Stimulated activated memory B cell treated with anti-CD40 and anti-IgM and Interleukin-4, amounts not matched to agents 10 μg/mL and 1 μg/mL and 100 μg/mL, for 72 hours (primary cell): ENCODE measurements at regions not wholly inside any gene's neighbourhood (a gene's known extent, or its start where the extent isn't known, plus 50 kb on each side); places are given as distances from the start of the nearest gene placed in this dataset.

ENCODE experiments used
- ATAC-seq: fragments of 150-1000 bp; cut with Tn5 transposase; 2 replicates; pipeline ENCODE4 v1.10.0; 2021
- H3K27ac Mint-ChIP-seq: one replicate; pipeline ENCODE4 v1.8.0; 2022; ENCODE audit warnings: mild to moderate bottlenecking, mixed read lengths
- H3K27me3 Mint-ChIP-seq: one replicate; pipeline ENCODE4 v1.8.0; 2022; ENCODE audit warnings: mixed read lengths
- H3K36me3 Mint-ChIP-seq: one replicate; pipeline ENCODE4 v1.8.0; 2022; ENCODE audit warnings: mixed read lengths
- H3K4me1 Mint-ChIP-seq: one replicate; pipeline ENCODE4 v1.8.0; 2022; ENCODE audit warnings: mixed read lengths
- H3K4me3 Mint-ChIP-seq: one replicate; pipeline ENCODE4 v1.8.0; 2022; ENCODE audit warnings: mild to moderate bottlenecking, moderate library complexity, mixed read lengths
- H3K9me3 Mint-ChIP-seq: one replicate; pipeline ENCODE4 v1.8.0; 2022; ENCODE audit warnings: mixed read lengths

DNA sequence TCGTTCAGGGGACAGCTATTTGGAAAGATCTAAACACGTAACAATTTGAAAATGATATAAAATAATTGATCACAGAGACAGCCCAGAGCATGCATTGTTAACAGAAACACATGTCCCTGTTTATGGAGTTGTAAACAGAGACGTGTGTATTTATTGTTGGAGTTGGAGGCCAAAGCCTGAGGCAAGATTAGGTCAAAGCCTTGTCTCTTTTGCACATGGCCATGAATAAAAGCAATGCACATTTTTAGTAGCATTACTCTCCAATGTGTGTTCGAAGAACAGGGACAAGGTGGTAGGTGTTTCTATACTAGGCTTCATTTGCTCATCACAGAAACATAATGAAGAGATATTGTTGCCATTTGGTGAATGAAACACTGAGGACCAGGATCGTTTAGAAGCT lies 841.5 kb upstream of the FANCL start:
- H3K9me3 Mint-ChIP-seq, result no peaks in the 10 kb centered on the region
- H3K36me3 Mint-ChIP-seq, result no peaks in the 10 kb centered on the region
- H3K4me3 Mint-ChIP-seq, result no peak overlapping the region
- H3K27me3 Mint-ChIP-seq, result no peaks in the 10 kb centered on the region
- H3K4me1 Mint-ChIP-seq, result no peaks in the 10 kb centered on the region
- no peak overlapping the region for H3K27ac Mint-ChIP-seq
- ATAC-seq, result no peak

DNA sequence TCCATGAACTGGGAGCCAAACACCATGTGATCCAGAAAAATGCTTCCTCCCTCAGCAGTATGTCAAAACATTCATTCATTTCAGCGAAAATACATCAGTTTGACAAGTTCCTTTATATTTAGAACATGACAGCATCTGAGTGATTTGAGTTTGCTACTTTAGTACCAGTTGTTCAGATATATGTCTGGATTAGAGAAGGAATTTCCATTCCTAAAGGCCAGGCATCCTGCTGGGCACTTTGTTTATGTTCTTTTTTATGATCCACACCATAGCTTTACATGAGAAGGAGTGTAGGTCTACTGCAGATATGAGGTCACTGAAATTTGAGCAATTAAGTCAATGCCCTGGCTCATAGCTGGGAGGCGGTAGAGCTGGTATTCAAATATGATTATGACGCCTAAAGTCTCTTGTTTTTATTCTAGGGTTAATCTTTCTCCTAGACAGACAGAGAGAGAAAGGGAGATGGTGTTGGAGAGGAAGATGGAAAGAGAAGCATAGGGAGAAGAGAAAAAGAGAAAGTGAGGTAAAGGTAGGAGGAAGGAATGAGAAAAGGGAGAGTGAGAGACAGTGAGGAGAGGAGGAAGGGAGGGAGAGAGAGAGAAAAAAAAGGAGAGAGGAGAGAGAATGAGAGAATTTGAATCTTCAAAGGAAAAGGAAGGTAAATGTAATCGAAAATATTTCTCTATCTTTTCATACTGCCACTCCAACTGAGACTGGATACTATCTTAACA lies 839.5 kb upstream of the FANCL start:
- Mint-ChIP-seq H3K36me3 (no peaks in the 10 kb centered on the region), H3K4me1 (no peaks in the 10 kb centered on the region), H3K9me3 (no peaks in the 10 kb centered on the region), H3K27ac (no peak overlapping the region), H3K4me3 (no peak overlapping the region), H3K27me3 (no peaks in the 10 kb centered on the region)
- ATAC-seq, result no peak

DNA sequence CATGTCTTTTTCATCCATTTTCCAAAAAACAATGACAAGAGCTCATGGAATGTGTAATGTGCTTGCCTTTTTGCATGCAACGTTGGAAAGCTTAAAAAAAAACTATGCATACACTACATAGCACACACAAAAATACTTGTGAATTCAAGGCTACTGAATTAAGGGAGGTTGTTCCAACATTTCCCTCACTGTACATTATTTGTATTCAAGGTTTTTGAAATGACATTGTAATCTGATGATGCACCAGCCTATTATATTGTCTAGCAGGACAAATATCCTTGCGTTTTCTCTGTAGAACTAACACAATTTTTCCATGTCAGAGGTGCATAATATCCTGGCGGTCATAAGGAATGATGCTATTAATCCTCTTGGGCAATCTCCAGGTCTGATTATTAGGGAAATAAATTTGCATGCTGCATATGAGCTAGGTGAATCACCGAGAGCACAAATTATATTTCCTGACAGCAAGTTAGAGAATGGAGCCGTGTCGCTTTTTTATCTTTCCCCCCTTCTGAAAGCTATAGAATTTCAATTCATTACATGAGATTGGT lies 836.9 kb upstream of the FANCL start:
- no peaks in the 10 kb centered on the region for H3K9me3 Mint-ChIP-seq
- no peaks in the 10 kb centered on the region for H3K4me1 Mint-ChIP-seq
- ATAC-seq, result no peak
- H3K27ac Mint-ChIP-seq, result no peak overlapping the region
- no peaks in the 10 kb centered on the region for H3K36me3 Mint-ChIP-seq
- no peak overlapping the region for H3K4me3 Mint-ChIP-seq
- H3K27me3 Mint-ChIP-seq, result no peaks in the 10 kb centered on the region

DNA sequence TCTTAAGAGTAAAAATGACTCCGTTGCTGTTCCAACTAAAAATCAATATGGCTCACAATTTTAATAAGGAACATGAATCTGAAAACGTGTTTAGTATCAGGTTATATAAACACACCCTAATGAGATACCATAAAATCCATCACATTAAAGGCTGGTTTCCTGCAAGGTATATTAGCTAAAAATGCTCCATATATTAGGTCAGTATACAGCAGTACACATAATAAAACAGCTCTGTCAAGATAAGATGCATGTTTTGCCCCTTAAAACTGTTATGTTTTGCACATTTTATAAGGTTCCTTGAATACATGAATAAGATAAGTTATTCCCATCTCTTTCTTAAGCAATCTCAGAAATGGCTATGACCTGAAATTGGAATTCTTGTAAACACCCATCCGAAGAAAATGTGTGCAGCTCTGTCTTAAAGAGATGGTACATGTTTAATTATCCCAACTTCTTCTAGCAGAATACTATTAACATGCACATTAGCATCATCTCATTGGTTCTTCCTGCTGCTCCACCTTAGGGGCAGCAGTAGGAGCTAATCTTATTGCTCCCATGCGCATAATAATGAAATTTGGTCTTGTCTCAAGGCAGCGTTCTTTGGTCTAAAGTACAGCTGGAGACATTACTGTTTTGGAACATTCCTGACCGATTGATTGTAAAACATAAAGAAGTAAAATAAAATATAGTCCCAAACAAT lies 836.1 kb upstream of the FANCL start:
- no peaks in the 10 kb centered on the region for H3K4me1 Mint-ChIP-seq
- no peaks in the 10 kb centered on the region for H3K9me3 Mint-ChIP-seq
- no peak overlapping the region for H3K4me3 Mint-ChIP-seq
- H3K36me3 Mint-ChIP-seq, result no peaks in the 10 kb centered on the region
- no peak for ATAC-seq
- no peak overlapping the region for H3K27ac Mint-ChIP-seq
- no peaks in the 10 kb centered on the region for H3K27me3 Mint-ChIP-seq

DNA sequence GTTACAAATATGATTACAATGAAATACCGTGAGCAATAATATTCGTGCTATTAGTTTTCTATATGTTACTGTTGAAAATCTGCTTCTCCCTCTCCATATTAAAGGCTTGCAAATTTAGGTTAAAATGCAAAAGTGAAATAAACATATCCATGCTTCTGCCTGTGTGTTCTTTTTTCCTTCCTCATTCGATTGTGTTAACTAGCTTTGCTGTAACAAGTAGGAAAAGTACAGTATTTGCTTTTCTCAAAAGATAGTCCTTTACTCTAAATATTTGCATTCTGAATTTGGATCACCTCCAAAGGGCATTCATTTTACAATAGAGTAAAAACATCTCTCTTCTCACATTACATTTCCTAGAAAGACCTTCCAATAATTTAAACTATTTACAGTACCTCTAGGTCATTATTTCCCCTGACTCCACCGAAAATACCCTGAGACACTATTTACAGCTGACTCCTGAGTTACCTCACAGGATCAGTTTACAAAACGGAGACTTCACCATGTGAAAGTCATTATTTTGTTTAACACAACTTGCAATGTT lies 835.0 kb upstream of the FANCL start:
- no peak overlapping the region for H3K4me3 Mint-ChIP-seq
- ATAC-seq, result no peak

DNA sequence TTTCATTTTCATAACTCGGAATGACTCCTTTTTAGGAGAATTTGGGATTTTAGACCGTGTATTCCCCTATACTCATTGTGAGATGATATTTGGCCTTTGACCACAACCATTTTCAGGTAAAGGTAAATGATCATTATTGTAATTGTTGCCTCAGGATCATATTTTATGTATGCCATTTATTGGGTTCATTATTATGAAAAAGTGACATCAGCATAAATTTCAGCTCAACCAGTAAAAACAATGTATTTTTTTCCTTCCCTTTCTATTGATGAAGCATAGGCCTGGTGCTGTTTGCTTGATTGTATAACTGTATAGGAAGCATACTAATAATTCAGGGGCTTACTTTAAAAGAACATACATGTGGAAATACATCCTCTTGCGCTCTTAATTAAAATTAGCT lies 832.9 kb upstream of the FANCL start:
- Mint-ChIP-seq H3K27me3 (no peaks in the 10 kb centered on the region), H3K9me3 (peaks cover 4% of the 10 kb centered on the region), H3K36me3 (no peaks in the 10 kb centered on the region), H3K27ac (no peak overlapping the region), H3K4me3 (no peak overlapping the region), H3K4me1 (no peaks in the 10 kb centered on the region)
- no peak for ATAC-seq

More for the DNA sequence above, 835.0 kb upstream of the FANCL start:
- H3K27me3 Mint-ChIP-seq, result no peaks in the 10 kb centered on the region
- H3K9me3 Mint-ChIP-seq, result peaks cover 2% of the 10 kb centered on the region
- H3K36me3 Mint-ChIP-seq, result no peaks in the 10 kb centered on the region
- no peaks in the 10 kb centered on the region for H3K4me1 Mint-ChIP-seq
- no peak overlapping the region for H3K27ac Mint-ChIP-seq

DNA sequence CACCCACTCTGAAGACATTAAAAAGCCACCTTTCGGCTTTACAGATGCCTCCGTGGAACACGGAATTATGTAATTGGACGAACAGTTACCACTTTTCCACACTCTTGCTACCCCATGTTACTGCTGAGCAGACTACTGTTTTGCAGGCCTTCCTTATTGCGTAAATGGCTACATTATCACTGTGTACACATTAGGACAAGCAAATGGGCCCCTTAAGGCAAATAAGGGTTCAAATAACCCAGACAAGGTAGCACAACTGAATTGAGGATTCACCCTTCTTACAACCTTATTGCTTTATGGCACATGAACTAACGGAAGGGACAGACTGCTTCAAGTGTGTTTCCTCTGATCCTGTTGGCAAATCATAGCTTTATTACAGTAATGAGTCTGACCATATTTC lies 832.2 kb upstream of the FANCL start:
- H3K9me3 Mint-ChIP-seq, result peaks cover 4% of the 10 kb centered on the region

DNA sequence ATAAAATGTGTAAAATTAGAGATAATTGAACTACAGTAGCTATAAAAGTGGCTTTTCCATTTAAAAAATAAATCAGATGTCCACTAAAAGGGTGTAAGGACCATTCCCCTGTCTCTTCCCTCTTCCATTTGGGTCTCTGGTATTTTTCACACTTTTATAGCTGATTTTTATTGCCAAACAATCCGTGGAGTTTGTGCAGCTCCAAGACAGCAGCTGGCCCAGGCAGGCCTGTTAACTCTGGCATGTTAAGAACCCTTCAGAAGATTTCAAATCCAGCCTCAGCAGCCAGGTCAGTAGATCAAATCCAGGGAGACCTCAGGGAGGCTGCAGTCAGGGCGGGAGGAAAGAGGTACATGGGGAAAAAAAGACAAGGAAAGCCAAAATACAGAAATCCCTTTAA lies 827.1 kb upstream of the FANCL start:
- no peak for ATAC-seq
- H3K36me3 Mint-ChIP-seq, result no peaks in the 10 kb centered on the region

More for the DNA sequence above, 832.2 kb upstream of the FANCL start:
- Mint-ChIP-seq H3K4me3 (no peak overlapping the region), H3K27ac (no peak overlapping the region), H3K27me3 (no peaks in the 10 kb centered on the region), H3K4me1 (no peaks in the 10 kb centered on the region), H3K36me3 (no peaks in the 10 kb centered on the region)
- no peak for ATAC-seq

DNA sequence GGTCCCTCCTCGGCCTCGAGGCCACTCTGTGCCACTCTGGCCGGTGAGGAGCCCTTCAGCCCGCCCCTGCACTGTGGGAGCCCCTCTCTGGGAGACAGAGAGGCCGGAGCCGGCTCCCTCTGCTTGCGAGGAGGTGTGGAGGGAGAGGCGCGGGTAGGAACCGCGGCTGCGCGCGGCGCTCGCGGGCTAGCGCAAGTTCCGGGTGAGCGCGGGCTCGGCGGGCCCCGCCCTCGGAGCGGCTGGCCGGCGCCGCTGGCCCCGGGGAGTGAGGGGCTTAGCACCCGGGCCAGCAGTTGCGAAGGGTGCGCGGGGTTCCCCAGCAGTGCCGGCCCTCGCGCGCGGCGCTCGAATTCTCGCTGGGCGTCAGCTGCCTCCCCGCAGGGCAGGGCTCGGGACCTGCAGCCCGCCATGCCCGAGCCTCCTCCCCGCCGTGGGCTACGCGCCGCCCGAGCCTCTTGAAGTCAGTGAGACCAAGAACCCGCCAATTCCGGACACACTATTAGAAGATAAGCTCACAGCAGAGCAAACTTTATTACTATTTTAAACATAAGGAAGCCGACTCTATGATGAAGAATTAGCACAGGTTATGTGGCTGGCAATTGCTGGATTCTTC lies 825.8 kb upstream of the FANCL start:
- Mint-ChIP-seq H3K9me3 (peaks cover 4% of the 10 kb centered on the region), H3K27me3 (peaks cover 14% of the 10 kb centered on the region), H3K4me3 (no peak overlapping the region), H3K27ac (no peak overlapping the region), H3K36me3 (no peaks in the 10 kb centered on the region), H3K4me1 (no peaks in the 10 kb centered on the region)
- no peak for ATAC-seq

More for the DNA sequence above, 827.1 kb upstream of the FANCL start:
- peaks cover 4% of the 10 kb centered on the region for H3K9me3 Mint-ChIP-seq
- H3K27me3 Mint-ChIP-seq, result peaks cover under 1% of the 10 kb centered on the region
- no peaks in the 10 kb centered on the region for H3K4me1 Mint-ChIP-seq
- no peak overlapping the region for H3K4me3 Mint-ChIP-seq
- H3K27ac Mint-ChIP-seq, result no peak overlapping the region

DNA sequence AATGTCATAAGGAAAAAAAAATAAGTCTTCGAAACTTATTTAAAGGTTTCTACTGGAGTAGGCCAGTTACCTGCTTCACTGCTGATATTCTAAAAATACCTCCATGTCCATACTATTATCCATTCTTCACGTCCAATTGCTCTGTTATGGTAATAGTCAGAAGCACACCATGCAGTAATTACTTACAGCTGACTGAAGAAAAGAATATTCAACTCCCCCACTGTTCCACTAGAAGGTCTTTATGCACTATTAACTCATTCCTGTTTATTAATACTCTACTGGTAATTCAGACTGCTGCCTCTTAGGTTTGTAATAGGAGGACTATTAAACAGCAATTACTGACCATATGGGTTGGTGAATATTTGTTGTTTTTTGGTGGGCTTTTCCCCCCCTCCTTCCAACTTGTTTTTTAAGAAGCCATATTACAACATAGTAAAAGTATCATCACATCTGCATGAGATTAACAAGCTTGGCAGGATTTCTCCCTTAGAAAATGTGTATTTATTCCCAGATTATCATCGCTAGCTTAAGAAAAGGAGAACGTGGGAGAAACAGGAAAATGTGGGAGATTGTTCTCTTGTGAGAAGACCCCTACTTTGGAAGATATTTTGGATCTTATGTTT lies 806.4 kb upstream of the FANCL start:
- H3K27me3 Mint-ChIP-seq, result peaks cover 17% of the 10 kb centered on the region

DNA sequence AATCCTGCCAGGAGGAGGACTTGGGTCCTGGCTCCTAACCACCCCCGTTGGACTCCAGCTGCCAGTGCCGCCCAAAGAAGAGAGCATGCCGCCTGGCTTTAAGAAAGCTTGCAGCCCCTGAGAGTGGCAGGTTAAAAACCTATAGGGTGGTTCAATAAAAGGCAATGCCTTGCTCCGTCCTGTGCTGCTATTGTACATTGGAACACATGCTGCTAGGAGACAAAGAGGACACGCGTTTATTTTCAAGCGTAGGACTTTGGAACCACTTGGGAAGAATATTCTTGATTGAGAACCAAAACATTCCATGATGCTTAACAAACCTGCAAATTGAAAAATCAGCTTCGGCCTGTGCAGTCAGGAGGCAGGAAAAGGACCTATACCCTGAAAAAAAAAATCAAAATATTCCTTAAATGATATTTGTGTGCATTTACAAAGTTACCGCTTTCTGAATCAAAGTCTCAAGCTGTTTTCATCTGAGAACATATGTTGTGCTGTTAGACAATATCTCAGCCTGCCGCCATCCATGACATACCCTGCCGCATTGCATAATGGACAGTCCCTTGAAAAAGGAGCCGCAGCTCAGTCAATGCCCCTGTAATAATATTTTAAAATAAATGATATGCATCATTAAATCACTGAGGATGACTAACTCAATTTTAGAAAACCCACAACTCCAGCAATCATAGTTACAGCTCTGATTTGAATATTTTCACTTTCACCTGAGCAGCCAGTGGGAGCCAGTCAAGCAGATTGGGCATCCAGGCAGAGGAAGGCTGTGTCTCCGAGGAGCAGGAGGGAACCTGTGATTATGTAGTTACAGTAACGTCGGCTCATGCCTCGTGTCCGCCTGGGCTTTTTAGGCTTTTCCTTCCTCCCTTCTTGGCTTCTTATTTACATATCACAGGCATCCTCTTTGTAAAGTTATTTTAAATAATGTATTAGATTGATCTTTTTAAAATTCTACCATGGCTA lies 805.6 kb upstream of the FANCL start:
- Mint-ChIP-seq H3K36me3 (no peaks in the 10 kb centered on the region), H3K4me3 (no peak overlapping the region), H3K27ac (no peak overlapping the region), H3K4me1 (no peaks in the 10 kb centered on the region), H3K9me3 (no peaks in the 10 kb centered on the region), H3K27me3 (peaks cover 9% of the 10 kb centered on the region)
- no peak for ATAC-seq

More for the DNA sequence above, 806.4 kb upstream of the FANCL start:
- Mint-ChIP-seq H3K9me3 (no peaks in the 10 kb centered on the region), H3K27ac (no peak overlapping the region), H3K36me3 (no peaks in the 10 kb centered on the region), H3K4me1 (no peaks in the 10 kb centered on the region), H3K4me3 (no peak overlapping the region)
- ATAC-seq, result no peak

DNA sequence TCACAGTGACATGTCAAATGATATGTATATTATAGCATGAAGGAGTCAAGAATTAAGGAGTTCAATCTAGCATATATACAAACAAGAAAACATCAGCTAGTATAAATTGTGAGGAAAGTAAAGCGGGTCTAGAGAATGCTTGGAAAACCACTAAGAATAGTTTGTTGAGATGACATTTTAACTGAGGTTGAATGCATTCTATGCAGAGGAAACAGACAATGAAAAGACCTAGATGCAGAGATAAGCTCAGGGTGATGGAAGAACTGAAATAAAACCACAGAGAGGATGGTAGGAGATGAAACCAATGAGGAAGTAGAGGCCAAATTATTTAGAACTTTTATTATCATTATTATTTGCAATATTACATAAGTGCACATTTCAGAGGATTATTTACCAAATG lies 803.6 kb upstream of the FANCL start:
- no peaks in the 10 kb centered on the region for H3K4me1 Mint-ChIP-seq
- H3K27me3 Mint-ChIP-seq, result no peaks in the 10 kb centered on the region
- H3K27ac Mint-ChIP-seq, result no peak overlapping the region
- H3K9me3 Mint-ChIP-seq, result no peaks in the 10 kb centered on the region
- no peak overlapping the region for H3K4me3 Mint-ChIP-seq
- ATAC-seq, result no peak
- H3K36me3 Mint-ChIP-seq, result no peaks in the 10 kb centered on the region

DNA sequence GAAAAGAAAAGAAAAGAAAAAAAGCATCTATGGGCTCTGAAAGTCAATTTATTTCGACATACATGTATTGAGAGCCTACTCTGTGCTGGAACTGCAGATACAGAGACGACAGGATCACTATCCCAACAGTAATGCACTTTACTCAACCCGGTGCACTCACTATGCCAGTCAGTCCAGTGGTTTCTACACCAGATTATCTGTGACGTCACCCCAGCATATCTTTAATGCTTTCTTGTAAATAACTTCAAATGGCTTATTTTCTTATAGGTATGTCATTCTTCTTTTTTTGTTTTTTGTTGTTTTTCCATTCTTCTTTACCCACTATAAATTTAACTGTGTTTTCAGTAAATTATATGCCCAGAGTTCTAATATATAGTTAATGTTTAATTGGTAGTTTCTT lies 800.0 kb upstream of the FANCL start:
- Mint-ChIP-seq H3K36me3 (no peaks in the 10 kb centered on the region), H3K27ac (no peak overlapping the region), H3K9me3 (no peaks in the 10 kb centered on the region), H3K27me3 (peaks cover 14% of the 10 kb centered on the region), H3K4me3 (no peak overlapping the region), H3K4me1 (no peaks in the 10 kb centered on the region)
- no peak for ATAC-seq

DNA sequence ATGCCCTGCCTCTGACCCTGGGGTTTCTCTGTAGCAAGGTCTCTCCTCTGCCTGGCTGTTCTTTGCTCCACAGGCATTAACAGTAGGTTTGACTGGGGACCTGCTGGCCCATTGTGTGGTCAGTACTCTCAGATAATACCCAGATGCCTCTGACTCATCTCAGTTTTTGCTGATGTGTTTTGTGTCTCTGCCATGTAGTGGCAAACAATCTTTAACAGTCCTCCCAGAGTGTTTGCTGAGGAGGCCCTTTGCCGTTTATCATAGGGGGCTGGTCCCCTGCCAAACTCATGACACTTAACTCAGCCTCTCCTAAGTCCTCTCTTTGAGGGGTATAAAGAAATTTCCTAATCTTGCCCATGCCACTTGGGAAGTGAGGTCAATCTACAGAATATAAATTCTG lies 793.7 kb upstream of the FANCL start:
- Mint-ChIP-seq H3K4me1 (no peaks in the 10 kb centered on the region), H3K27ac (no peak overlapping the region), H3K36me3 (no peaks in the 10 kb centered on the region), H3K4me3 (no peak overlapping the region), H3K27me3 (peaks cover 30% of the 10 kb centered on the region), H3K9me3 (no peaks in the 10 kb centered on the region)
- ATAC-seq, result no peak
